Natural killer cell (primary cell): ENCODE measurements at regions not wholly inside any gene's neighbourhood (a gene's known extent, or its start where the extent isn't known, plus 50 kb on each side); places are given as distances from the start of the nearest gene placed in this dataset.

Experiments used
- ATAC-seq, 3 donors: fragments of 150-1000 bp in 2 of 3; fragments of 200-7000 bp in 1 of 3; cut with Tn5 transposase; 1 replicate in 1 of 3; 2 replicates in 2 of 3; pipeline ENCODE4 v1.10.0; 2021; ENCODE audit warnings: mild to moderate bottlenecking in 2 of 3, moderate library complexity in 2 of 3
- DNase-seq, 2 donors: peaks; one replicate each; pipeline versions ENCODE4 v3.0.0 to v3.0.0-alpha.2; 2013 to 2021; ENCODE audit warnings: mixed read lengths in 1 of 2
- H3K27ac ChIP-seq: one replicate; pipeline ENCODE4 v1.5.1; 2013; ENCODE audit warnings: mild to moderate bottlenecking, low read length
- H3K27me3 ChIP-seq: one replicate; pipeline ENCODE4 v1.6.1; 2013; ENCODE audit warnings: low read length; ENCODE audit not compliant: control insufficient read depth, insufficient read depth
- H3K36me3 ChIP-seq: one replicate; pipeline ENCODE4 v1.6.1; 2013; ENCODE audit warnings: low read length; ENCODE audit not compliant: control insufficient read depth, insufficient read depth
- H3K4me1 ChIP-seq: one replicate; pipeline ENCODE4 v1.6.1; 2013; ENCODE audit warnings: low read length; ENCODE audit not compliant: control insufficient read depth, insufficient read depth
- H3K4me3 ChIP-seq: one replicate; pipeline ENCODE4 v1.5.1; 2013; ENCODE audit warnings: low read length
- H3K9me3 ChIP-seq: one replicate; pipeline ENCODE4 v1.6.1; 2013; ENCODE audit warnings: low read length; ENCODE audit not compliant: control insufficient read depth, insufficient read depth
- H3K27ac Mint-ChIP-seq, 2 donors: one replicate each; pipeline ENCODE4 v1.8.0; 2022; ENCODE audit warnings: mild to moderate bottlenecking in 2 of 2, mixed read lengths in 2 of 2, moderate library complexity in 1 of 2
- H3K27me3 Mint-ChIP-seq, 2 donors: one replicate each; pipeline ENCODE4 v1.8.0; 2022; ENCODE audit warnings: low read depth in 2 of 2, mixed read lengths in 2 of 2
- H3K36me3 Mint-ChIP-seq: one replicate; pipeline ENCODE4 v1.8.0; 2022; ENCODE audit warnings: mixed read lengths
- H3K4me1 Mint-ChIP-seq, 2 donors: one replicate each; pipeline ENCODE4 v1.8.0; 2022; ENCODE audit warnings: mixed read lengths in 2 of 2
- H3K4me3 Mint-ChIP-seq: one replicate; pipeline ENCODE4 v1.8.0; 2022; ENCODE audit warnings: mild to moderate bottlenecking, moderate library complexity, mixed read lengths
- H3K9me3 Mint-ChIP-seq, 2 donors: one replicate each; pipeline ENCODE4 v1.8.0; 2022; ENCODE audit warnings: mixed read lengths in 2 of 2
- WGBS: methylation state at CpG from one replicate; pipeline ENCODE4 v1.1.7; 2013; ENCODE audit warnings: missing lambda C conversion rate; ENCODE audit not compliant: insufficient coverage; 5-methylcytosine and 5-hydroxymethylcytosine counted together
- intact Hi-C: fragments of 100-400 bp; cut with micrococcal nuclease; formaldehyde crosslinking; loops from one replicate; pipeline ENCODE4 v1.14.2; 2022
- TF ChIP-seq, protein P1 (sequence below): fragments of 200-600 bp; IDR thresholded peaks from one replicate; pipeline ENCODE4 v1.8.0; 2022; ENCODE audit warnings: antibody characterized with exemption

DNA sequence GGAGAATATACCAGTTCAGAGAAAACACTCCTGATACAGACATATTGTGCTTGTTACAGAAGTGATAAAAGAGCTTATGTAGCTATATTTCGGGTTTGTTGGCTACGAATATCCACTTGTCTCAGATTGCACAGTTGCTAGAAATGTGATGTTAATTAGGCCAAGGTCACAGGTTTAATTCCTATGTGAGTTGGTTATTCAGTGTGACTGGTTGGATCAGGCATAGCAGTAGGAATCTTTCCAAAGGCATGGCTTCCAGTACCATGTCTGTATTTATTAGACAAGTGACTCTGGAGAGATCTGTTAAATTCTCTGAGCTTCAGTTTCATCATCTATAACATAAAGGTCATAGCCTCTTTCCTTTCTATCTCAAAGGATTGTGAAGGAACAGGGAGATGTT, 152.7 kb upstream of the KITLG start:
- no peaks in the 10 kb centered on the region for H3K9me3 ChIP-seq
- no peak overlapping the region for H3K27ac Mint-ChIP-seq
- TF ChIP-seq, protein P1, sequence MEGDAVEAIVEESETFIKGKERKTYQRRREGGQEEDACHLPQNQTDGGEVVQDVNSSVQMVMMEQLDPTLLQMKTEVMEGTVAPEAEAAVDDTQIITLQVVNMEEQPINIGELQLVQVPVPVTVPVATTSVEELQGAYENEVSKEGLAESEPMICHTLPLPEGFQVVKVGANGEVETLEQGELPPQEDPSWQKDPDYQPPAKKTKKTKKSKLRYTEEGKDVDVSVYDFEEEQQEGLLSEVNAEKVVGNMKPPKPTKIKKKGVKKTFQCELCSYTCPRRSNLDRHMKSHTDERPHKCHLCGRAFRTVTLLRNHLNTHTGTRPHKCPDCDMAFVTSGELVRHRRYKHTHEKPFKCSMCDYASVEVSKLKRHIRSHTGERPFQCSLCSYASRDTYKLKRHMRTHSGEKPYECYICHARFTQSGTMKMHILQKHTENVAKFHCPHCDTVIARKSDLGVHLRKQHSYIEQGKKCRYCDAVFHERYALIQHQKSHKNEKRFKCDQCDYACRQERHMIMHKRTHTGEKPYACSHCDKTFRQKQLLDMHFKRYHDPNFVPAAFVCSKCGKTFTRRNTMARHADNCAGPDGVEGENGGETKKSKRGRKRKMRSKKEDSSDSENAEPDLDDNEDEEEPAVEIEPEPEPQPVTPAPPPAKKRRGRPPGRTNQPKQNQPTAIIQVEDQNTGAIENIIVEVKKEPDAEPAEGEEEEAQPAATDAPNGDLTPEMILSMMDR = no peak
- no peaks in the 10 kb centered on the region for H3K36me3 Mint-ChIP-seq
- H3K9me3 Mint-ChIP-seq = peaks cover 0 to 2% of the 10 kb centered on the region in 2 donors
- H3K4me3 Mint-ChIP-seq = no peak overlapping the region
- no peaks in the 10 kb centered on the region for H3K27me3 ChIP-seq
- no peaks in the 10 kb centered on the region for H3K4me1 Mint-ChIP-seq
- WGBS = 91% methylated on average over 2 of the region's 2 CpGs
- H3K4me3 ChIP-seq = no peak overlapping the region
- no peaks in the 10 kb centered on the region for H3K4me1 ChIP-seq
- H3K36me3 ChIP-seq = no peaks in the 10 kb centered on the region
- DNase-seq = no peak
- intact Hi-C loops = no loop called here
- H3K27me3 Mint-ChIP-seq = no peaks in the 10 kb centered on the region
- no peak overlapping the region for H3K27ac ChIP-seq
- no peak for ATAC-seq

- no peaks in the 10 kb centered on the region for H3K27me3 Mint-ChIP-seq
- intact Hi-C loops = no loop called here
- Histone ChIP-seq H3K4me3 (no peak overlapping the region), H3K27ac (no peak overlapping the region), H3K27me3 (no peaks in the 10 kb centered on the region), H3K36me3 (no peaks in the 10 kb centered on the region), H3K4me1 (no peaks in the 10 kb centered on the region), H3K9me3 (no peaks in the 10 kb centered on the region)
- ATAC-seq (no peak), DNase-seq (no peak)
- no peak overlapping the region for H3K27ac Mint-ChIP-seq
- peaks cover 5% of the 10 kb centered on the region in 2 donors for H3K9me3 Mint-ChIP-seq
- no peaks in the 10 kb centered on the region for H3K4me1 Mint-ChIP-seq
- no peak overlapping the region for H3K4me3 Mint-ChIP-seq
- TF ChIP-seq, protein P1 = no peak
- H3K36me3 Mint-ChIP-seq = no peaks in the 10 kb centered on the region
These were observed 148.9 kb upstream of the KITLG start for GRCh38 chr12:88729196-88729595.

GRCh38 chr12:88726806-88727720, 146.8 kb upstream of the KITLG start:
- H3K9me3 ChIP-seq = no peaks in the 10 kb centered on the region
- ATAC-seq (no peak), DNase-seq (no peak)
- Mint-ChIP-seq H3K4me3 (no peak overlapping the region), H3K27ac (no peak overlapping the region), H3K27me3 (no peaks in the 10 kb centered on the region), H3K4me1 (no peaks in the 10 kb centered on the region), H3K9me3 (peaks cover 5% of the 10 kb centered on the region in 2 donors), H3K36me3 (no peaks in the 10 kb centered on the region)
- no peaks in the 10 kb centered on the region for H3K36me3 ChIP-seq
- TF ChIP-seq, protein P1 = no peak
- no peak overlapping the region for H3K27ac ChIP-seq
- H3K27me3 ChIP-seq = no peaks in the 10 kb centered on the region
- intact Hi-C loops = no loop called here
- no peaks in the 10 kb centered on the region for H3K4me1 ChIP-seq
- 57% methylated on average over 2 of the region's 3 CpGs for WGBS
- no peak overlapping the region for H3K4me3 ChIP-seq
